HepG2 (cell line): ENCODE measurements at regions not wholly inside any gene's neighbourhood (a gene's known extent, or its start where the extent isn't known, plus 50 kb on each side); places are given as distances from the start of the nearest gene placed in this dataset.

ENCODE experiments used
- ATAC-seq: fragments of 200-7000 bp; cut with Tn5 transposase; 3 replicates; pipeline ENCODE4 v1.9.1; 2020; ENCODE audit warnings: mild to moderate bottlenecking, moderate library complexity
- BruUV-seq: library from RNA; stranded (reverse); fragments of 400-500 nt; replicated peaks from 2 replicates; lab custom pipeline; 2021; lab: Mats Ljungman, UMichigan
- CTCF ChIA-PET: fragments of 300-600 bp; formaldehyde crosslinking; extraction: SDS; loops from one replicate; lab custom pipeline; 2021; ENCODE audit warnings: low total read pairs, inconsistent platforms, low intra/inter-chr PET ratio; lab: Yijun Ruan, JAX
- POLR2A ChIA-PET: fragments of 350-600 bp; sonication (Branson Sonifier 250); formaldehyde crosslinking; loops from one replicate; lab custom pipeline; 2020; ENCODE audit warnings: antibody characterized with exemption, inconsistent platforms; lab: Yijun Ruan, JAX
- DNase-seq: peaks from one replicate; pipeline ENCODE4 v3.0.0-alpha.2; 2015; ENCODE audit warnings: low spot score
- FAIRE-seq: peaks from 3 replicates; lab custom pipeline; 2011; peaks lifted over from hg19 to GRCh38; lab: Jason Lieb, UNC
- H2AFZ ChIP-seq: one replicate; pipeline ENCODE4 v1.6.1; 2011; ENCODE audit warnings: low read length, inconsistent platforms
- H3K27ac ChIP-seq: fragments of 300-600 bp; 3 replicates; pipeline ENCODE4 v1.8.0; 2011; ENCODE audit warnings: mixed run types, mild to moderate bottlenecking, mixed read lengths, low read length, inconsistent platforms; ENCODE audit not compliant: insufficient read depth; ENCODE audit errors: extremely low read length
- H3K27me3 ChIP-seq, 2 experiments: fragments of 200-600 bp in 1 of 2; 2 replicates in 1 of 2; 3 replicates in 1 of 2; pipeline versions ENCODE4 v1.6.0 to v1.8.0; 2011; ENCODE audit warnings: low read length in 2 of 2, mild to moderate bottlenecking in 2 of 2, moderate library complexity in 2 of 2, inconsistent platforms in 1 of 2; ENCODE audit not compliant: insufficient read depth in 2 of 2, control insufficient read depth in 1 of 2
- H3K36me3 ChIP-seq, 2 experiments: fragments of 200-600 bp in 1 of 2; replicated peaks in 1 of 2; 2 replicates in 1 of 2; 3 replicates in 1 of 2; pipeline versions ENCODE4 v1.5.1 to v1.8.0; 2011; ENCODE audit warnings: low read length in 2 of 2, inconsistent platforms in 1 of 2; ENCODE audit not compliant: insufficient read depth in 2 of 2, control insufficient read depth in 1 of 2
- H3K4me1 ChIP-seq: 2 replicates; pipeline ENCODE4 v1.5.1; 2012; ENCODE audit warnings: low read length, inconsistent platforms; ENCODE audit not compliant: insufficient read depth
- H3K4me2 ChIP-seq: 2 replicates; pipeline ENCODE4 v1.6.0; 2011; ENCODE audit warnings: low read depth, low read length, inconsistent platforms
- H3K4me3 ChIP-seq, 3 experiments: fragments of 200-600 bp in 1 of 3; sonication (generic), shearing (Covaris generic) in 1 of 3; replicated peaks in 1 of 3; 2 replicates each; pipeline ENCODE4 v1.5.1; 2011 to 2016; ENCODE audit warnings: low read length in 3 of 3, inconsistent platforms in 2 of 3, low read depth in 2 of 3, mild to moderate bottlenecking in 2 of 3, control low read depth in 1 of 3, mixed read lengths in 1 of 3; ENCODE audit not compliant: insufficient read depth in 1 of 3
- H3K79me2 ChIP-seq: one replicate; pipeline ENCODE4 v1.6.1; 2011; ENCODE audit warnings: low read length, inconsistent platforms; ENCODE audit not compliant: insufficient read depth
- H3K9ac ChIP-seq: 2 replicates; pipeline ENCODE4 v1.6.0; 2011; ENCODE audit warnings: mild to moderate bottlenecking, low read depth, low read length, inconsistent platforms; ENCODE audit not compliant: insufficient read depth
- H3K9me3 ChIP-seq: 2 replicates; pipeline ENCODE4 v1.5.1; 2012; ENCODE audit warnings: mild to moderate bottlenecking, low read length
- H4K20me1 ChIP-seq: 2 replicates; pipeline ENCODE4 v1.6.0; 2011; ENCODE audit warnings: inconsistent platforms, mild to moderate bottlenecking, low read length, moderate library complexity; ENCODE audit not compliant: insufficient read depth
- LCORL ChIP-seq, 2 experiments: fragments of 450-650 bp in 1 of 2; sonication (generic) in 1 of 2; formaldehyde crosslinking in 1 of 2; IDR thresholded peaks; 2 replicates each; pipeline versions ENCODE4 v1.5.0 to v1.6.1; 2017 to 2020; ENCODE audit warnings: antibody characterized with exemption in 1 of 2, missing genetic modification reagents in 1 of 2
- RERE ChIP-seq: IDR thresholded peaks from 2 replicates; pipeline ENCODE4 v1.6.1; 2016; ENCODE audit warnings: low read depth, missing genetic modification reagents, missing compliant biosample characterization
- WGBS: methylation state at CpG from one replicate; pipeline ENCODE4 v1.1.6; 2017; ENCODE audit warnings: low lambda C conversion rate; 5-methylcytosine and 5-hydroxymethylcytosine counted together
- in situ Hi-C: cut with HindIII; loops from 2 replicates; pipeline ENCODE4 v1.10.0; 2017; ENCODE audit warnings: low pct_unique_long_range_greater_than_20kb; ENCODE audit not compliant: extremely low pct_ligation_motif_present
- intact Hi-C: fragments of 100-400 bp; cut with micrococcal nuclease; formaldehyde crosslinking; loops from one replicate; pipeline ENCODE4 v1.10.0; 2022; ENCODE audit not compliant: unreplicated experiment

DNA sequence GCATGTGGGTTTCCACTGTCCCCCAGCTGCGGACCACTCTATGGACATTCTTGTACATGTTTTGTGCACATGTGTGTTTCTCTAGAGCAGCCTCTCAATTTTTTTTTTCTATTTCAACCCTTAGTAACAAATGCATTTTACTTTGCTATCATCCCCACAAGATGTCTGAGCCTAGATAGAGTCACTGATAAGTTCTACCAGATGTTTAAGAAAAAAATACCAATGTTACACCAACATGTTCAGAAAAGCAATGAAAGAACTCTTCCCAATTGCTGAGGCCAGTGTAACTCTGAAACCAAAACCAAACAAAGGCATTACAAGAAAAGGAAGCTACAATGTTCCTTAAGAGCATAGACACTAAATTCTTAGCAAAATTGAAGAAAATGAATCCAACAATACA, 218.5 kb downstream of the CXCL12 start:
- POLR2A ChIA-PET: no interaction called here
- intact Hi-C loops (no loop called here), in situ Hi-C loops (no loop called here)
- peaks cover 27% of the 10 kb centered on the region for H3K4me1 ChIP-seq
- H3K9ac ChIP-seq: no peak overlapping the region
- no peak overlapping the region for H3K4me3 ChIP-seq
- no peaks in the 10 kb centered on the region for H3K79me2 ChIP-seq
- no peak overlapping the region for H3K4me2 ChIP-seq
- no peak for DNase-seq
- no peak overlapping the region for H2AFZ ChIP-seq
- no peaks in the 10 kb centered on the region for H3K36me3 ChIP-seq
- no peaks in the 10 kb centered on the region for H3K9me3 ChIP-seq
- CTCF ChIA-PET: no interaction called here
- no peak overlapping the region for H3K27ac ChIP-seq
- no TSS peak for BruUV-seq
- 100% methylated on average over 1 of the region's 1 CpG for WGBS
- TF ChIP-seq LCORL (IDR thresholded peaks at IDR 0.05) (no peak), LCORL (CRISPR knock-in tag; IDR thresholded peaks at IDR 0.05) (no peak), RERE (CRISPR knock-in tag) (no peak)
- H4K20me1 ChIP-seq: no peaks in the 10 kb centered on the region
- ATAC-seq: no peak
- no peaks in the 10 kb centered on the region for H3K27me3 ChIP-seq
- FAIRE-seq: no peak
